PC-9 (cell line): ENCODE measurements at regions not wholly inside any gene's neighbourhood (a gene's known extent, or its start where the extent isn't known, plus 50 kb on each side); places are given as distances from the start of the nearest gene placed in this dataset.

Experiments used
- BruUV-seq: library from RNA; stranded (reverse); fragments of 400-500 nt; replicated peaks from 2 replicates; lab custom pipeline; 2021; lab: Mats Ljungman, UMichigan
- CTCF ChIA-PET: fragments of 300-600 bp; sonication (Branson Sonifier 250); formaldehyde crosslinking; loops from one replicate; lab custom pipeline; 2022; ENCODE audit warnings: antibody characterized with exemption; lab: Charles Lee
- POLR2A ChIA-PET: fragments of 300-600 bp; sonication (Branson Sonifier 250); formaldehyde crosslinking; loops from one replicate; lab custom pipeline; 2022; ENCODE audit warnings: antibody characterized with exemption; ENCODE audit not compliant: unreplicated experiment; lab: Charles Lee
- DNase-seq, 2 experiments: peaks; one replicate each; pipeline versions ENCODE4 v3.0.0 to v3.0.0-alpha.2; 2015 to 2022; ENCODE audit warnings: mixed read lengths in 1 of 2
- H2AFZ ChIP-seq: fragments of 200-600 bp; sonication (generic); 2 replicates; pipeline ENCODE4 v1.8.1; 2017; ENCODE audit warnings: antibody characterized with exemption
- H3F3A ChIP-seq: fragments of 200-600 bp; sonication (generic); 2 replicates; pipeline ENCODE4 v1.8.1; 2017; ENCODE audit warnings: antibody characterized with exemption, mild to moderate bottlenecking, low read depth; ENCODE audit not compliant: insufficient read depth
- H3K27ac ChIP-seq: fragments of 200-600 bp; sonication (generic); 2 replicates; pipeline ENCODE4 v1.6.1; 2016; ENCODE audit warnings: mixed run types
- H3K27me3 ChIP-seq: fragments of 200-600 bp; sonication (generic); 2 replicates; pipeline ENCODE4 v1.6.1; 2016; ENCODE audit warnings: low read depth, mixed run types; ENCODE audit not compliant: insufficient read depth
- H3K36me3 ChIP-seq: fragments of 200-600 bp; sonication (generic); 2 replicates; pipeline ENCODE4 v1.6.1; 2016; ENCODE audit warnings: low read depth, mixed run types
- H3K4me1 ChIP-seq: fragments of 200-600 bp; sonication (generic); replicated peaks from 2 replicates; pipeline ENCODE4 v1.6.1; 2016; ENCODE audit warnings: mixed run types; ENCODE audit not compliant: insufficient read depth
- H3K4me2 ChIP-seq: fragments of 200-600 bp; sonication (generic); 2 replicates; pipeline ENCODE4 v1.6.1; 2017; ENCODE audit warnings: mixed run types
- H3K4me3 ChIP-seq: fragments of 200-600 bp; sonication (generic); 2 replicates; pipeline ENCODE4 v1.6.1; 2016; ENCODE audit warnings: mixed run types
- H3K79me2 ChIP-seq: fragments of 200-600 bp; sonication (generic); 2 replicates; pipeline ENCODE4 v1.6.1; 2017; ENCODE audit warnings: low read depth, mixed run types
- H3K9me2 ChIP-seq: fragments of 200-600 bp; sonication (generic); 2 replicates; pipeline ENCODE4 v1.8.1; 2017; ENCODE audit warnings: mild to moderate bottlenecking; ENCODE audit not compliant: insufficient read depth
- H3K9me3 ChIP-seq: fragments of 200-600 bp; sonication (generic); 2 replicates; pipeline ENCODE4 v1.8.1; 2016; ENCODE audit warnings: low read depth; ENCODE audit not compliant: insufficient read depth
- H4K20me1 ChIP-seq: fragments of 200-600 bp; sonication (generic); 2 replicates; pipeline ENCODE4 v1.8.1; 2017; ENCODE audit not compliant: insufficient read depth
- EZH2 ChIP-seq: fragments of 200-600 bp; sonication (generic); IDR thresholded peaks from 2 replicates; pipeline ENCODE4 v1.8.0; 2017; ENCODE audit warnings: antibody characterized with exemption, low read depth
- intact Hi-C: fragments of 100-400 bp; cut with micrococcal nuclease; formaldehyde crosslinking; loops from one replicate; pipeline ENCODE4 v1.10.0; 2022; ENCODE audit not compliant: unreplicated experiment
- TF ChIP-seq, protein P1 (sequence below): fragments of 200-600 bp; sonication (generic); conservative IDR thresholded peaks from 2 replicates; pipeline ENCODE4 v1.6.1; 2017; ENCODE audit warnings: mixed run types, antibody characterized with exemption, mild to moderate bottlenecking, moderate library complexity

- BruUV-seq: no TSS peak
- POLR2A ChIA-PET: no interaction called here
- Histone ChIP-seq H3K4me1 (no peaks in the 10 kb centered on the region), H3K27ac (no peak overlapping the region), H3K36me3 (no peaks in the 10 kb centered on the region), H3K4me3 (no peak overlapping the region), H3F3A (no peaks in the 10 kb centered on the region), H3K27me3 (peaks cover 47% of the 10 kb centered on the region), H3K9me3 (no peaks in the 10 kb centered on the region), H3K4me2 (no peak overlapping the region), H3K79me2 (no peaks in the 10 kb centered on the region), H2AFZ (no peak overlapping the region), H4K20me1 (no peaks in the 10 kb centered on the region), H3K9me2 (no peaks in the 10 kb centered on the region)
- TF ChIP-seq, protein P1, sequence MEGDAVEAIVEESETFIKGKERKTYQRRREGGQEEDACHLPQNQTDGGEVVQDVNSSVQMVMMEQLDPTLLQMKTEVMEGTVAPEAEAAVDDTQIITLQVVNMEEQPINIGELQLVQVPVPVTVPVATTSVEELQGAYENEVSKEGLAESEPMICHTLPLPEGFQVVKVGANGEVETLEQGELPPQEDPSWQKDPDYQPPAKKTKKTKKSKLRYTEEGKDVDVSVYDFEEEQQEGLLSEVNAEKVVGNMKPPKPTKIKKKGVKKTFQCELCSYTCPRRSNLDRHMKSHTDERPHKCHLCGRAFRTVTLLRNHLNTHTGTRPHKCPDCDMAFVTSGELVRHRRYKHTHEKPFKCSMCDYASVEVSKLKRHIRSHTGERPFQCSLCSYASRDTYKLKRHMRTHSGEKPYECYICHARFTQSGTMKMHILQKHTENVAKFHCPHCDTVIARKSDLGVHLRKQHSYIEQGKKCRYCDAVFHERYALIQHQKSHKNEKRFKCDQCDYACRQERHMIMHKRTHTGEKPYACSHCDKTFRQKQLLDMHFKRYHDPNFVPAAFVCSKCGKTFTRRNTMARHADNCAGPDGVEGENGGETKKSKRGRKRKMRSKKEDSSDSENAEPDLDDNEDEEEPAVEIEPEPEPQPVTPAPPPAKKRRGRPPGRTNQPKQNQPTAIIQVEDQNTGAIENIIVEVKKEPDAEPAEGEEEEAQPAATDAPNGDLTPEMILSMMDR: no peak
- no peak for TF ChIP-seq EZH2
- intact Hi-C loops: no loop called here
- DNase-seq: no peak
- CTCF ChIA-PET: interaction anchor here (0.6 kb wide), 1 partner anchor 28 kb away, joined by 6 read pairs; no protein-coding TSS in a partner anchor
Observed at GRCh38 chr20:60232380-60232779, 274.2 kb downstream of the CDH26 start.

- intact Hi-C loops: no loop called here
- no peak overlapping the region for H2AFZ ChIP-seq
Observed at GRCh38 chr20:60233018-60233630, 274.9 kb downstream of the CDH26 start.

GRCh38 chr20:60236613-60237012, 278.4 kb downstream of the CDH26 start:
- ChIA-PET CTCF (no interaction called here), POLR2A (no interaction called here)
- H3K9me2 ChIP-seq: no peaks in the 10 kb centered on the region
- no peak overlapping the region for H3K27ac ChIP-seq
- no peaks in the 10 kb centered on the region for H3K9me3 ChIP-seq
- no TSS peak for BruUV-seq
- no peaks in the 10 kb centered on the region for H3K79me2 ChIP-seq
- H2AFZ ChIP-seq: no peak overlapping the region
- no peaks in the 10 kb centered on the region for H3K4me1 ChIP-seq
- H3K4me2 ChIP-seq: no peak overlapping the region
- no peak for DNase-seq
- no peak for TF ChIP-seq EZH2
- TF ChIP-seq, protein P1: no peak
- H4K20me1 ChIP-seq: no peaks in the 10 kb centered on the region
- H3K36me3 ChIP-seq: no peaks in the 10 kb centered on the region
- no peaks in the 10 kb centered on the region for H3F3A ChIP-seq
- H3K4me3 ChIP-seq: no peak overlapping the region
- intact Hi-C loops: no loop called here
- peaks cover 76% of the 10 kb centered on the region for H3K27me3 ChIP-seq

More at GRCh38 chr20:60233018-60233630, 274.9 kb downstream of the CDH26 start:
- no peaks in the 10 kb centered on the region for H3K9me3 ChIP-seq
- ChIA-PET CTCF (no interaction called here), POLR2A (no interaction called here)
- TF ChIP-seq, protein P1: no peak
- no peak for TF ChIP-seq EZH2
- peaks cover 47% of the 10 kb centered on the region for H3K27me3 ChIP-seq
- H3K27ac ChIP-seq: no peak overlapping the region
- H3K4me3 ChIP-seq: no peak overlapping the region
- no peaks in the 10 kb centered on the region for H3K9me2 ChIP-seq
- no peaks in the 10 kb centered on the region for H3K4me1 ChIP-seq
- H3K4me2 ChIP-seq: no peak overlapping the region
- BruUV-seq: no TSS peak
- no peaks in the 10 kb centered on the region for H4K20me1 ChIP-seq
- no peak for DNase-seq
- no peaks in the 10 kb centered on the region for H3K36me3 ChIP-seq
- H3F3A ChIP-seq: no peaks in the 10 kb centered on the region
- no peaks in the 10 kb centered on the region for H3K79me2 ChIP-seq
